HepG2 (cell line): ENCODE measurements at regions not wholly inside any gene's neighbourhood (a gene's known extent, or its start where the extent isn't known, plus 50 kb on each side); places are given as distances from the start of the nearest gene placed in this dataset.

Experiments
- ATF3 ChIP-seq: sonication (generic); formaldehyde crosslinking; IDR thresholded peaks from 2 replicates; pipeline ENCODE4 v1.4.0; 2020; ENCODE audit warnings: missing genetic modification reagents
- FIP1L1 ChIP-seq: fragments of 200-400 bp; formaldehyde crosslinking; IDR thresholded peaks from 2 replicates; pipeline ENCODE4 v1.6.1; 2018; ENCODE audit warnings: low read depth, mild to moderate bottlenecking, low read length, moderate library complexity, borderline replicate concordance; ENCODE audit not compliant: insufficient read depth
- GLMP ChIP-seq: sonication (generic); formaldehyde crosslinking; IDR thresholded peaks from 2 replicates; pipeline ENCODE4 v1.9.0; 2021; ENCODE audit warnings: missing genetic modification reagents, mild to moderate bottlenecking, borderline replicate concordance
- HOXD1 ChIP-seq: sonication (generic); formaldehyde crosslinking; IDR thresholded peaks from 2 replicates; pipeline ENCODE4 v1.5.0; 2020; ENCODE audit warnings: missing genetic modification reagents
- NR3C1 ChIP-seq: sonication (generic); formaldehyde crosslinking; IDR thresholded peaks from 2 replicates; pipeline ENCODE4 v1.4.0; 2020; ENCODE audit warnings: missing genetic modification reagents
- SNAPC4 ChIP-seq: sonication (generic); formaldehyde crosslinking; IDR thresholded peaks from 2 replicates; pipeline ENCODE4 v1.4.0; 2020; ENCODE audit warnings: mild to moderate bottlenecking, missing genetic modification reagents
- TCF7 ChIP-seq: sonication (generic); IDR thresholded peaks from 2 replicates; pipeline ENCODE4 v1.6.1; 2016; ENCODE audit warnings: antibody characterized with exemption, low read depth
- ZNF138 ChIP-seq: sonication (generic); formaldehyde crosslinking; IDR thresholded peaks from 2 replicates; pipeline ENCODE4 v1.5.0; 2020; ENCODE audit warnings: mild to moderate bottlenecking, low read depth, missing genetic modification reagents
- ZNF460 ChIP-seq: sonication (generic); formaldehyde crosslinking; IDR thresholded peaks from 2 replicates; pipeline ENCODE4 v1.5.1; 2020; ENCODE audit warnings: missing genetic modification reagents, mild to moderate bottlenecking, borderline replicate concordance
- ZNF496 ChIP-seq: sonication (generic); formaldehyde crosslinking; IDR thresholded peaks from 2 replicates; pipeline ENCODE4 v1.8.1; 2023; ENCODE audit warnings: mild to moderate bottlenecking, moderate library complexity, missing genetic modification reagents; ENCODE audit not compliant: insufficient replicate concordance
- ZNF503 ChIP-seq: sonication (generic); formaldehyde crosslinking; IDR thresholded peaks from 2 replicates; pipeline ENCODE4 v1.4.0; 2020; ENCODE audit warnings: missing genetic modification reagents
- ZNF569 ChIP-seq: sonication (generic); formaldehyde crosslinking; IDR thresholded peaks from 2 replicates; pipeline ENCODE4 v1.5.0; 2020; ENCODE audit warnings: mild to moderate bottlenecking, missing genetic modification reagents, moderate library complexity, borderline replicate concordance
- ZNF687 ChIP-seq: sonication (generic); formaldehyde crosslinking; IDR thresholded peaks from 2 replicates; pipeline ENCODE4 v1.5.1; 2020; ENCODE audit warnings: mild to moderate bottlenecking, missing genetic modification reagents, moderate library complexity
- ZNF709 ChIP-seq: sonication (generic); formaldehyde crosslinking; IDR thresholded peaks from 2 replicates; pipeline ENCODE4 v1.5.0; 2020; ENCODE audit warnings: mild to moderate bottlenecking, missing genetic modification reagents

GRCh38 chr2:45256867-45257641, 247.8 kb upstream of the SIX2 start (continued):
- TF ChIP-seq HOXD1 (CRISPR knock-in tag) (no peak), ZNF569 (CRISPR knock-in tag) (no peak), ZNF460 (CRISPR knock-in tag) (no peak), SNAPC4 (CRISPR knock-in tag) (no peak), TCF7 (0 out of 2 replicates have a peak, but pooled peaks have one; percentile 23), ZNF503 (CRISPR knock-in tag) (0 out of 2 replicates have a peak, but pooled peaks have one; percentile 14), FIP1L1 (no peak), NR3C1 (no peak), ZNF138 (CRISPR knock-in tag) (no peak), GLMP (no peak), ATF3 (CRISPR knock-in tag) (no peak), ZNF709 (CRISPR knock-in tag) (no peak), ZNF496 (no peak), ZNF687 (CRISPR knock-in tag) (peak; percentile 69)
